ENCODE measurements at regions not wholly inside any gene's neighbourhood (a gene's known extent, or its start where the extent isn't known, plus 50 kb on each side); places are given as distances from the start of the nearest gene placed in this dataset.

- H3K9me3 Mint-ChIP-seq = peaks cover 3% of the 10 kb centered on the region
- H3K36me3 Mint-ChIP-seq (ENCODE audit: insufficient read depth) = no peaks in the 10 kb centered on the region
- no peak for ATAC-seq
Measured at GRCh38 chr13:85653681-85654080, 145.5 kb downstream of the SLITRK6 start.

DNA sequence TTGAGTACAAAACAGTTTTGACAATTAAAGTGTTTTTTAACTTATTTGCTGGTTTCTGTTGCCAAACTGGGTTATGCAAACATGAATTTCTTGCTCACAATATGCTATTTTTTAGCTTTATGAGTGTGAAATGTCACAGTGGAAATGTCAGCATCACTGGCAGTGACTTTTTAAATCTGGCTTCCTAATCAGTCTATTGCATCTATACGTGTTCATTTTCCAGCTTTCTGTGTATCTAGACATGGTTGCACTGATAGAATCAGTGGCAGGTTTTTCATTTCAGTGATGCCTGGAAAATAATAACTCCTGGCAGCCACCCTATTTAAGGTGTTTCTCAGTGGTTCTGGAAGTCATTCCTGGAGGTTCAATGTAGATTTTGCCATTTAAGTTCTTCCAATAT, 146.7 kb downstream of the SLITRK6 start:
- ATAC-seq (no peak), DNase-seq (no peak)
- H3K9me3 Mint-ChIP-seq = peaks cover 3% of the 10 kb centered on the region
- H3K4me1 Mint-ChIP-seq (ENCODE audit: low read depth) = no peaks in the 10 kb centered on the region
- no peaks in the 10 kb centered on the region for H3K27me3 Mint-ChIP-seq (ENCODE audit: low read depth)
- H3K36me3 Mint-ChIP-seq (ENCODE audit: insufficient read depth) = no peaks in the 10 kb centered on the region
- H3K4me3 Mint-ChIP-seq = no peak overlapping the region

More at GRCh38 chr13:85653681-85654080, 145.5 kb downstream of the SLITRK6 start:
- Mint-ChIP-seq H3K4me3 (no peak overlapping the region), H3K27me3 (ENCODE audit: low read depth) (no peaks in the 10 kb centered on the region), H3K4me1 (ENCODE audit: low read depth) (no peaks in the 10 kb centered on the region)
- DNase-seq = no peak

DNA sequence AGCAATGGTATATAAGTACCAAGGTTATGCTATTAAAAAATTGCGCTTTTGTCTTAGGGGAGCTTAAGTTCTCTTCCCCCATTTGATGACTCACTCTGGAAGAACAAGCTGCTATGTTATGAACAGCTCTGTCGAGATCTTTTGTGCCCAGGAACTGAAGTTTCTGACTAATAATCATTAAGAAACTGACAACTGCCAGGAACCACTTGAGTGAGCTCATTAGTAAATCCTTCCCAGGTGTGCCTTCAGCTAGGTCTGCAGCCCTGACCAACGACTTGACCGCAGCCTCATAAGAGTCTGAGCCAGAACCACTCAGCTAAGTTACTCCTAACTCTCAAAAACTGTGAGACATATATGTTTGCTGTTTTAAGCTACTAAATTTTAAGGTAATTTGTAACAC, 147.8 kb downstream of the SLITRK6 start:
- peaks cover 3% of the 10 kb centered on the region for H3K9me3 Mint-ChIP-seq
- H3K36me3 Mint-ChIP-seq (ENCODE audit: insufficient read depth) = no peaks in the 10 kb centered on the region
- H3K4me1 Mint-ChIP-seq (ENCODE audit: low read depth) = no peaks in the 10 kb centered on the region
- no peaks in the 10 kb centered on the region for H3K27me3 Mint-ChIP-seq (ENCODE audit: low read depth)
- H3K4me3 Mint-ChIP-seq = no peak overlapping the region
- ATAC-seq = no peak
- no peak for DNase-seq

GRCh38 chr13:85650613-85651012, 148.6 kb downstream of the SLITRK6 start:
- Mint-ChIP-seq H3K4me1 (ENCODE audit: low read depth) (no peaks in the 10 kb centered on the region), H3K4me3 (no peak overlapping the region), H3K36me3 (ENCODE audit: insufficient read depth) (no peaks in the 10 kb centered on the region), H3K9me3 (peaks cover 3% of the 10 kb centered on the region), H3K27me3 (ENCODE audit: low read depth) (no peaks in the 10 kb centered on the region)
- DNase-seq = no peak
- ATAC-seq = no peak

DNA sequence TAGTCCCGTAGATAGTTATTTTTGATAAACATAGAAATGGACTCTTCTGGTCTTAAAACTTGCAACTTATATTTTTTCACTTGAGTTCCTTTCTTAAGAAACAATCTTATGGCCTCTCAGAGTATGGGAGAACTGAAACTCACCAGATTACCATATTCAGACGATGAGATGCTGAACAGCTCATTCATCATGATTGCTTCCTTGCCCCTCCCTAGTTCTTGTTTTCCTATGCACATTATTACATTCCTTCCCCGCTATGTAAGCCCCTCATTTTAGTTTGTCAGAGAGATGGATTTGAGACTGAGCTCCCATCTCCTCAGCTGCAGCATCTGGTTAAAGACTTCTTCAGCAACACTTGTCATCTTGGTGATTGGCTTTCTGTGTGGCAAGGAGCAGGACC, 158.5 kb downstream of the SLITRK6 start:
- DNase-seq (no peak), ATAC-seq (no peak)
- H3K27me3 Mint-ChIP-seq (ENCODE audit: low read depth) = no peaks in the 10 kb centered on the region
- H3K4me1 Mint-ChIP-seq (ENCODE audit: low read depth) = no peaks in the 10 kb centered on the region
- H3K36me3 Mint-ChIP-seq (ENCODE audit: insufficient read depth) = no peaks in the 10 kb centered on the region
- peaks cover 10% of the 10 kb centered on the region for H3K9me3 Mint-ChIP-seq
- no peak overlapping the region for H3K4me3 Mint-ChIP-seq

DNA sequence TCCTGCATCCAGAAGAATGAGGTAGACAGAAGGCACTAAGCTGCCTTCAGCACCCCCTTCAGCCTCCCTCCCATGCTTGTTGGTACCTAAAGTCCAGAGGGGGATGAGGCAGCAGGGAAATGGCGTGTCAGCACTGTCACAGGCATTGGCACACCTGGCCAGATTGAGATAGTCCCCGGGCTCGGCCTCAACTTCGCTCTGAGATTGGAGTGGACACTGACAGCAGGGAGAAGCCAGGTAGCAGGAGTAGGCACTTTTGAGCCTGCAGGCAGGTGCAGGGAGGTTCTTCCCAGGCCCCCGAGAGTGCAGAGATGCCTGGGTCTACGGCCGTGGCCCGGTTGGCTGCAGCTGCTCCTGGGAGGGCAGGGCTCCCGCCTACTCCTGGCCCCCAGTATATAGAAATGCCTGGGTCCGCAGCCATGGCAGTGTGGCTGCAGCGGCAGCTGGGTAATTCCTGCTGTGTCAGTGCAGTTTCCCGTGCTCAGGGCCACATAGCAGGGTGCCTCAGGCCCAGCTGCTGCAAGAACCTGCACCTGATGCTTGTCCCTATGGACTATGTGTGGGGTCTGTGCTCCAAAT, 160.3 kb downstream of the SLITRK6 start:
- no peak for DNase-seq
- Mint-ChIP-seq H3K4me3 (no peak overlapping the region), H3K4me1 (ENCODE audit: low read depth) (no peaks in the 10 kb centered on the region), H3K27me3 (ENCODE audit: low read depth) (no peaks in the 10 kb centered on the region), H3K36me3 (ENCODE audit: insufficient read depth) (no peaks in the 10 kb centered on the region), H3K9me3 (peaks cover 10% of the 10 kb centered on the region)
- ATAC-seq = no peak

GRCh38 chr13:85638265-85638664, 161.0 kb downstream of the SLITRK6 start:
- DNase-seq = no peak
- H3K9me3 Mint-ChIP-seq = peaks cover 10% of the 10 kb centered on the region
- peak in 1 of 2 donors; percentile 23 for ATAC-seq
- no peak overlapping the region for H3K4me3 Mint-ChIP-seq
- no peaks in the 10 kb centered on the region for H3K36me3 Mint-ChIP-seq (ENCODE audit: insufficient read depth)
- no peaks in the 10 kb centered on the region for H3K4me1 Mint-ChIP-seq (ENCODE audit: low read depth)
- H3K27me3 Mint-ChIP-seq (ENCODE audit: low read depth) = no peaks in the 10 kb centered on the region

GRCh38 chr13:85632526-85633195, 166.6 kb downstream of the SLITRK6 start:
- H3K9me3 Mint-ChIP-seq = peaks cover 10% of the 10 kb centered on the region
- H3K4me3 Mint-ChIP-seq = no peak overlapping the region
- H3K36me3 Mint-ChIP-seq (ENCODE audit: insufficient read depth) = no peaks in the 10 kb centered on the region
- no peak for ATAC-seq
- no peak for DNase-seq
- no peaks in the 10 kb centered on the region for H3K27me3 Mint-ChIP-seq (ENCODE audit: low read depth)
- no peaks in the 10 kb centered on the region for H3K4me1 Mint-ChIP-seq (ENCODE audit: low read depth)

DNA sequence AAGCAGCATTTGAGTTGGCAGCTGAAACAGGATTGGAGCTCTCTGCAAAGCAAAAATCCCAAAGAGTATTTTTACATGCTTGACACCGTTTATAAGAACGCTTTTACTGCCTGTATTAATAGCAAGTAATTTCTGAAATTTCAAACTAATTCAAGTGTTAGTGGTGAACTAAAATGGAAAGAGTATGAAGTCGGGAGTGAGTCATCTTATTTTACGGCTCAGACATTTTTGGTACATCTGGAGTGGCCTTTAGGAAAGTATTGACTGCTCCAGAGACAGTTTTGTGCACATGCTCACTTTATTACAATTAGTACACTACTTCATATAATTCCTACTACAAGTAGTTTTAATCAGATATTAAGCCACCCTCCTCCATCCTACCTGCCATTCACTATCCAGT, 167.4 kb downstream of the SLITRK6 start:
- ATAC-seq = no peak
- Mint-ChIP-seq H3K36me3 (ENCODE audit: insufficient read depth) (no peaks in the 10 kb centered on the region), H3K4me1 (ENCODE audit: low read depth) (no peaks in the 10 kb centered on the region), H3K4me3 (no peak overlapping the region), H3K9me3 (peaks cover 10% of the 10 kb centered on the region), H3K27me3 (ENCODE audit: low read depth) (no peaks in the 10 kb centered on the region)
- DNase-seq = no peak

DNA sequence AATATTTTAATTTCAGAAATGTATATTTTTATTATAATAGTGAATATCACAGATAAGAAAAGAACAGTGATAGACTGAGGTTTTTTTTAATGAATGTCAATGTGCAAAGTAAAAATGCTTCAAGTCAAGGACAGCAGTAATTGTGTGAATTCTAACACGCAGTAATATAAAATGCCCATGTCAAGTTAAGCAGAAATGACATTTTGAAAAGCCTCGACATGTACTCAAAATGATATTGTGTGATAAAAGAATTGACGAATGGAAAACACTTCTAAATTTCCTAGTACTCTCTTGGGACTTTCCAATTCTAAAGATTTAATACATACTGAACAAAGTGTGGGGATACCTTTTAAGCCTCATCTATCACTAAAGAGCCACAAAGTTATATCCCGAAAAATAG, 172.6 kb downstream of the SLITRK6 start:
- H3K4me1 Mint-ChIP-seq (ENCODE audit: low read depth) = no peaks in the 10 kb centered on the region
- H3K36me3 Mint-ChIP-seq (ENCODE audit: insufficient read depth) = no peaks in the 10 kb centered on the region
- no peaks in the 10 kb centered on the region for H3K27me3 Mint-ChIP-seq (ENCODE audit: low read depth)
- H3K4me3 Mint-ChIP-seq = no peak overlapping the region
- ATAC-seq (no peak), DNase-seq (no peak)
- no peaks in the 10 kb centered on the region for H3K9me3 Mint-ChIP-seq

DNA sequence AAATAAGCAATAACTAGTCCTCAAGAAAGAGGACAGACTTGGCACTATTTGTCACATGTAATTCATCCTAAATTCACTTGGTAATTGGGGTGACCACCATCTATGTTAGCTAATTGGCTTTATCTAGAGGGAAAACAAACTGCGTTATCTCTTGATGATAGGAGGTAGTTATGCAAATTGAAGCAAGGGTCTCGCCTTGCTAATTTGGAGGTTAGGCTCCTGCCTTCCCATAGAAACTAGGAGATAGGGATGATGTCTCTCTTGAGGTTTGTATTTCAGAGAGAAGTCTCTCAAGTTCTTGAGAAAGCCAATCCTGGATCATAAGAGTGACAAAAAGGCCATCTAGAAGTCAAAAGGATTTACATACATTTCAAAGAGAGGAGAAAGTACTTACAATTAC, 179.9 kb downstream of the SLITRK6 start:
- DNase-seq (no peak), ATAC-seq (no peak)
- Mint-ChIP-seq H3K4me3 (no peak overlapping the region), H3K36me3 (ENCODE audit: insufficient read depth) (no peaks in the 10 kb centered on the region), H3K9me3 (peaks cover 9% of the 10 kb centered on the region), H3K27me3 (ENCODE audit: low read depth) (no peaks in the 10 kb centered on the region), H3K4me1 (ENCODE audit: low read depth) (no peaks in the 10 kb centered on the region)

DNA sequence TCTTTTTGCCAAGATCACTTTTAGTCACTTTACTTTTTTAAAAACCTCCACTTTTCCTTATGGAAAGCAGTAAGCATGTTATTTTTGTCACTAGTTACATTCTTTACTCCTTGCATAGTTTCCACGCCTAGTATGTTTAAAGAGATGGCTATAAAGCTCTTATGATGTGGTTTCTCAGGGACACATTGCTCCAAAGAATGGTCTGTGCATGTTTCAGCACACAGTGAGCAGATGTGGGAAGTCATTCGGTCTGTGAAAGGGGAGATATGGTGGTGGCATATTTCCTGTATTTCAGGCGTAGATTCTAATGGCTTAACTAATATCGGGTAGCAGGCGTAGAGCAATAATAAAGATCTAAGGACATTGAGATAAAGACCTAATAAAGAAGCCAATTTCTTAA, 180.7 kb downstream of the SLITRK6 start:
- Mint-ChIP-seq H3K4me3 (no peak overlapping the region), H3K36me3 (ENCODE audit: insufficient read depth) (no peaks in the 10 kb centered on the region), H3K4me1 (ENCODE audit: low read depth) (no peaks in the 10 kb centered on the region), H3K27me3 (ENCODE audit: low read depth) (no peaks in the 10 kb centered on the region), H3K9me3 (peaks cover 9% of the 10 kb centered on the region)
- no peak for DNase-seq
- ATAC-seq = no peak

DNA sequence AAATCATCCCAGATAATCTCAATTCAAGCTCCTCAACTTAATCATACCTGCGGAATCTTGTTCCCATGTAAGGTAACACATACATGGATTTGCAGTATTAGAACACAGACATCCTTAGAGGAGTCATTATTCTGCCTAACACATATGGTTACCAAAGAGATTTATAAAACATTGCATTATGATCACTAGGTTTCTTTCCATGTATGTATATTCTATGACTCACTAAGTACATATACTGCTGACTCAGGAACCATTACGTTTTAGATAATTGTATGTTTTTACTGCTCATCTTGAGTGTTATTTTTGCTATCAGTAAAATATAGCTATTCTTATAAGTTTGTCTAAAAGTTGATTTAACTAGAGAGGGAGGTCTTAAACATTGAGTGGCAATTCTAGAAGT, 182.9 kb downstream of the SLITRK6 start:
- Mint-ChIP-seq H3K9me3 (peaks cover 14% of the 10 kb centered on the region), H3K4me3 (no peak overlapping the region)
- no peak for DNase-seq

DNA sequence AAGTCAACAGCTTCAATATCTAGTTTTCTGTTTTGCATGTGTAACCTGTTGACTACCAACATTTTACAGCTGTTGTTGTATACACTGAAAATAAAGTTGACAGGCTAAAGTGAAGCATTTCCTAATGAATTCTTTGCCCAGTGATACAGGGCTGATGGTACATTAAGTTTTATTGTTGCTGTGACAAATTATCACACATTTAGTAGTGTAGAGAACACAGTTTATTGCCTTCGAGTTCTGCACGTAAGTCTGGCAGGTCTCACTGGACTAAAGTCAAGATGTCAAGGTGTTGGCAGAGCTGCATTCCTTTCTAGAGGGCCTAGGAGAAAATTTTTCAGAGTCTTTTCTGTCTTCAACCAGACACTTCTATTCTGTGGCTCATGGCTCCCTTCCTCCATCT, 184.2 kb downstream of the SLITRK6 start:
- Mint-ChIP-seq H3K36me3 (ENCODE audit: insufficient read depth) (no peaks in the 10 kb centered on the region), H3K4me3 (no peak overlapping the region), H3K4me1 (ENCODE audit: low read depth) (no peaks in the 10 kb centered on the region), H3K27me3 (ENCODE audit: low read depth) (no peaks in the 10 kb centered on the region), H3K9me3 (peaks cover 14% of the 10 kb centered on the region)
- DNase-seq (no peak), ATAC-seq (no peak)

More for the DNA sequence above, 182.9 kb downstream of the SLITRK6 start:
- ATAC-seq = no peak
- Mint-ChIP-seq H3K36me3 (ENCODE audit: insufficient read depth) (no peaks in the 10 kb centered on the region), H3K4me1 (ENCODE audit: low read depth) (no peaks in the 10 kb centered on the region), H3K27me3 (ENCODE audit: low read depth) (no peaks in the 10 kb centered on the region)

- H3K4me3 Mint-ChIP-seq = no peak overlapping the region
- H3K9me3 Mint-ChIP-seq = peaks cover 20% of the 10 kb centered on the region
- no peaks in the 10 kb centered on the region for H3K4me1 Mint-ChIP-seq (ENCODE audit: low read depth)
- no peaks in the 10 kb centered on the region for H3K36me3 Mint-ChIP-seq (ENCODE audit: insufficient read depth)
- DNase-seq (no peak), ATAC-seq (no peak)
- H3K27me3 Mint-ChIP-seq (ENCODE audit: low read depth) = no peaks in the 10 kb centered on the region
Measured at GRCh38 chr13:85610024-85610423, 189.2 kb downstream of the SLITRK6 start.

All from activated T-cell treated with anti-CD3 and anti-CD28 coated beads, Interleukin-2, amount 50 U/mL, for 4 hours (primary cell).